ENCODE measurements at regions not wholly inside any gene's neighbourhood (a gene's known extent, or its start where the extent isn't known, plus 50 kb on each side); places are given as distances from the start of the nearest gene placed in this dataset.

- 85% methylated on average over 8 of the region's 8 CpGs for WGBS (ENCODE audit: insufficient coverage)
- Histone ChIP-seq H3K27ac (ENCODE audit: low read length) (no peak overlapping the region), H3K9me3 (no peaks in the 10 kb centered on the region), H3K36me3 (ENCODE audit: control insufficient read depth in 2 of 2, extremely low read depth in 1 of 2, insufficient read depth in 1 of 2, low read length in 1 of 2) (no peaks in the 10 kb centered on the region), H3K27me3 (replicated peaks in 1 of 2; ENCODE audit: control insufficient read depth in 2 of 2, extremely low read depth in 1 of 2, insufficient read depth in 2 of 2, low read length in 1 of 2) (peaks cover 0 to 9% of the 10 kb centered on the region in 2 experiments), H3K4me3 (ENCODE audit: control insufficient read depth in 1 of 2, extremely low read depth in 1 of 2, low read length in 1 of 2) (no peak overlapping the region), H3K4me1 (ENCODE audit: control insufficient read depth in 1 of 2, extremely low read depth in 1 of 2, insufficient read depth in 2 of 2, low read length in 2 of 2) (no peaks in the 10 kb centered on the region)
- Mint-ChIP-seq H3K9me3 (peaks cover 2 to 5% (median 4%) of the 10 kb centered on the region in 3 donors), H3K4me3 (no peak overlapping the region), H3K27me3 (peaks cover 0 to 1% of the 10 kb centered on the region in 2 donors), H3K4me1 (no peaks in the 10 kb centered on the region), H3K36me3 (no peaks in the 10 kb centered on the region), H3K27ac (no peak overlapping the region)
- ATAC-seq (replicated peaks in 1 of 4) (no peak), DNase-seq (no peak)
- CTCF ChIA-PET = no interaction called here
- POLR2A ChIA-PET = no interaction called here
Observed at GRCh38 chr5:174198541-174198940, 153.0 kb downstream of the NSG2 start.

DNA sequence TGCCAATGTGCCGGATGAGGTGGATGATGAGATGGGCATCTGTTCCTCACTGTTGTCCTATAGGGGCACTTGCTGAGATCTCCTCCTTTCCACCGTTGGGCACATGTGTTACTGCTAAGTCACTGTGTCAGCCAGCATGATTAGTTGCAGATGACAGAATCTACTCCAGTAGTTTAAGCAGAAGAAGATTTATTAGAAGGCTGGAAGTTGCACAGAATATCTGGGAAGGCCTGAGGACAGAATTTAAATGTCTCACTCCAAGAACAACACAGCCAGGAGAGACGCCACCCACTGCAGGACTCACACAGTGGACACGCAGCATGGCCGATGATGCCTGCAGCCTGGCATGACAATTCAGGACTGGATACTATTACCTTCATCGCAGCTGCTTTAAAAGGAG, 157.5 kb downstream of the NSG2 start:
- peaks cover 2 to 5% (median 4%) of the 10 kb centered on the region in 3 donors for H3K9me3 Mint-ChIP-seq
- H3K27me3 ChIP-seq (replicated peaks in 1 of 2; ENCODE audit: control insufficient read depth in 2 of 2, extremely low read depth in 1 of 2, insufficient read depth in 2 of 2, low read length in 1 of 2) = peaks cover 0 to 2% of the 10 kb centered on the region in 2 experiments
- H3K4me3 ChIP-seq (ENCODE audit: control insufficient read depth in 1 of 2, extremely low read depth in 1 of 2, low read length in 1 of 2) = no peak overlapping the region
- ChIA-PET POLR2A (no interaction called here), CTCF (no interaction called here)
- DNase-seq (no peak), ATAC-seq (replicated peaks in 1 of 4) (no peak)
- peaks cover 8 to 14% of the 10 kb centered on the region in 2 donors for H3K27me3 Mint-ChIP-seq
- no peaks in the 10 kb centered on the region for H3K36me3 Mint-ChIP-seq
- no peak overlapping the region for H3K27ac Mint-ChIP-seq
- no peaks in the 10 kb centered on the region for H3K4me1 ChIP-seq (ENCODE audit: control insufficient read depth in 1 of 2, extremely low read depth in 1 of 2, insufficient read depth in 2 of 2, low read length in 2 of 2)
- H3K9me3 ChIP-seq = no peaks in the 10 kb centered on the region
- H3K4me1 Mint-ChIP-seq = no peaks in the 10 kb centered on the region
- H3K4me3 Mint-ChIP-seq = no peak overlapping the region
- no peaks in the 10 kb centered on the region for H3K36me3 ChIP-seq (ENCODE audit: control insufficient read depth in 2 of 2, extremely low read depth in 1 of 2, insufficient read depth in 1 of 2, low read length in 1 of 2)
- WGBS (ENCODE audit: insufficient coverage) = 81% methylated on average over 5 of the region's 6 CpGs
- H3K27ac ChIP-seq (ENCODE audit: low read length) = no peak overlapping the region

- CTCF ChIA-PET = no interaction called here
- no peaks in the 10 kb centered on the region for H3K36me3 ChIP-seq (ENCODE audit: control insufficient read depth in 2 of 2, extremely low read depth in 1 of 2, insufficient read depth in 1 of 2, low read length in 1 of 2)
- POLR2A ChIA-PET = no interaction called here
- H3K4me3 ChIP-seq (ENCODE audit: control insufficient read depth in 1 of 2, extremely low read depth in 1 of 2, low read length in 1 of 2) = no peak overlapping the region
- H3K27me3 ChIP-seq (replicated peaks in 1 of 2; ENCODE audit: control insufficient read depth in 2 of 2, extremely low read depth in 1 of 2, insufficient read depth in 2 of 2, low read length in 1 of 2) = peaks cover 0 to 2% of the 10 kb centered on the region in 2 experiments
- peaks cover 8 to 14% of the 10 kb centered on the region in 2 donors for H3K27me3 Mint-ChIP-seq
- H3K9me3 ChIP-seq = no peaks in the 10 kb centered on the region
- H3K9me3 Mint-ChIP-seq = peaks cover 2 to 5% (median 4%) of the 10 kb centered on the region in 3 donors
- no peaks in the 10 kb centered on the region for H3K36me3 Mint-ChIP-seq
- no peak overlapping the region for H3K4me3 Mint-ChIP-seq
- H3K27ac ChIP-seq (ENCODE audit: low read length) = no peak overlapping the region
- no peaks in the 10 kb centered on the region for H3K4me1 ChIP-seq (ENCODE audit: control insufficient read depth in 1 of 2, extremely low read depth in 1 of 2, insufficient read depth in 2 of 2, low read length in 2 of 2)
- WGBS (ENCODE audit: insufficient coverage) = 70% methylated on average over 2 of the region's 9 CpGs
- DNase-seq (no peak), ATAC-seq (replicated peaks in 1 of 4) (no peak)
- no peaks in the 10 kb centered on the region for H3K4me1 Mint-ChIP-seq
- H3K27ac Mint-ChIP-seq = no peak overlapping the region
Observed at GRCh38 chr5:174204535-174205313, 159.2 kb downstream of the NSG2 start.

DNA sequence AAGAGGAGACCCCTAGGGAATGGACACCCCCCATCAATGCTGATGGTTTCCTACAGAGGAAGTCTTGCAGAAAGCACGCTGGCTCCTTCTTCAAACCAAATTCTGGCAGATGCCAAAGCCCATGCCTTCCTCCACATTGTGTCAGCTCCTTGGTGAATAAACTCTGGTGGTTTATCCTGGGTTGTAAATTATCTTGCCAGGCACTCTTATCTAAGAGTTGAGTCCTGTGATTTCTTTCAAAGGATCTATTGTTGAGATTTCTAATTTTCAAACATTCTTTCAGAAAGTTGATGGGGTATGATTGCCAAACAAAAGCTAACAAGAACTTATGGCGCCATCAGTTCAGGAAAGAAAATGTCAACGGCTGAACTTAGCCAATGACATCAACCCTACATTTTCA, 160.4 kb downstream of the NSG2 start:
- Mint-ChIP-seq H3K27ac (no peak overlapping the region), H3K4me1 (no peaks in the 10 kb centered on the region), H3K4me3 (no peak overlapping the region), H3K36me3 (no peaks in the 10 kb centered on the region), H3K9me3 (peaks cover 0 to 4% (median 2%) of the 10 kb centered on the region in 3 donors), H3K27me3 (peaks cover 8 to 14% of the 10 kb centered on the region in 2 donors)
- no peak for DNase-seq
- WGBS (ENCODE audit: insufficient coverage) = no CpG with 5 or more reads among the region's 3 CpGs
- POLR2A ChIA-PET = no interaction called here
- Histone ChIP-seq H3K27ac (ENCODE audit: low read length) (no peak overlapping the region), H3K9me3 (no peaks in the 10 kb centered on the region), H3K4me1 (ENCODE audit: control insufficient read depth in 1 of 2, extremely low read depth in 1 of 2, insufficient read depth in 2 of 2, low read length in 2 of 2) (no peaks in the 10 kb centered on the region), H3K27me3 (replicated peaks in 1 of 2; ENCODE audit: control insufficient read depth in 2 of 2, extremely low read depth in 1 of 2, insufficient read depth in 2 of 2, low read length in 1 of 2) (peaks cover 0 to 2% of the 10 kb centered on the region in 2 experiments), H3K4me3 (ENCODE audit: control insufficient read depth in 1 of 2, extremely low read depth in 1 of 2, low read length in 1 of 2) (no peak overlapping the region), H3K36me3 (ENCODE audit: control insufficient read depth in 2 of 2, extremely low read depth in 1 of 2, insufficient read depth in 1 of 2, low read length in 1 of 2) (no peaks in the 10 kb centered on the region)
- ATAC-seq (replicated peaks in 1 of 4) = no peak
- CTCF ChIA-PET = no interaction called here

DNA sequence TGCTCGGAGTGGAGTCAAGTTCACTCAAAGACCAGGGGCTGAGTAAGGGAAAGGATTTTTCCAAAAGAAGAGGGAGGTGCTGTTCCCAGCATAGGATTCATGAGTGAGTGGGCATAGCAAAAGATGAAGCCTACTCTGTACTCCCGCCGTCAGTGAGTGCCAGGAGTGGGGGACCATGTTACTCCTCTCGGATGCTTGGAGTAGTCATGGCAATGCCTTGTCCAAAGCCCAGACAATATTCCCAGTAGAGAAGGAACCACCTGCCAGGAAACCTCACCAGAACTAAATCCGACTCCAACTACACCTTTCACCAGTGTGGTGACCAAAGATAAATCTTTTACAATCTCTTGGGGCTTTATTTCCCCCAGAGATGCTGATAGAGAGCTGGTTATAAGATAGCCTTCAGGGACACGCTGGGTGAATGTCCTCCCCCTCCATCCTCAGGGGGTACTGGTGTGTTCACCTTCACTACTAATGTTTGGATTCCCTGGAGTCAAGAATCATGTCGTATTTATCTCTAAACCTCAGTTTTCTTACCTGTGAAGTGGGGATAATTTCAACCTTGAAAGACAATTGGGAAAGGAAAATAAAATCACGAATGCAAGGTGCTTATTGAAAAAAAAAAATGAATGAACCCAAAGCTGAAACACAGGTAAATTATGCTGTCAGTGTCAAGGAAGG, 165.2 kb downstream of the NSG2 start:
- peaks cover 0 to 5% of the 10 kb centered on the region in 2 experiments for H3K27me3 ChIP-seq (replicated peaks in 1 of 2; ENCODE audit: control insufficient read depth in 2 of 2, extremely low read depth in 1 of 2, insufficient read depth in 2 of 2, low read length in 1 of 2)
- no peaks in the 10 kb centered on the region for H3K4me1 Mint-ChIP-seq
- no peak for DNase-seq
- ChIA-PET POLR2A (no interaction called here), CTCF (no interaction called here)
- H3K9me3 Mint-ChIP-seq = no peaks in the 10 kb centered on the region
- H3K9me3 ChIP-seq = no peaks in the 10 kb centered on the region
- ATAC-seq (replicated peaks in 1 of 4) = no peak
- H3K27ac ChIP-seq (ENCODE audit: low read length) = no peak overlapping the region
- no peak overlapping the region for H3K4me3 Mint-ChIP-seq
- H3K27me3 Mint-ChIP-seq = peaks cover 7 to 12% of the 10 kb centered on the region in 2 donors
- H3K4me1 ChIP-seq (ENCODE audit: control insufficient read depth in 1 of 2, extremely low read depth in 1 of 2, insufficient read depth in 2 of 2, low read length in 2 of 2) = no peaks in the 10 kb centered on the region
- H3K36me3 Mint-ChIP-seq = no peaks in the 10 kb centered on the region
- WGBS (ENCODE audit: insufficient coverage) = 57% methylated on average over 1 of the region's 8 CpGs
- no peak overlapping the region for H3K4me3 ChIP-seq (ENCODE audit: control insufficient read depth in 1 of 2, extremely low read depth in 1 of 2, low read length in 1 of 2)
- no peak overlapping the region for H3K27ac Mint-ChIP-seq
- no peaks in the 10 kb centered on the region for H3K36me3 ChIP-seq (ENCODE audit: control insufficient read depth in 2 of 2, extremely low read depth in 1 of 2, insufficient read depth in 1 of 2, low read length in 1 of 2)

DNA sequence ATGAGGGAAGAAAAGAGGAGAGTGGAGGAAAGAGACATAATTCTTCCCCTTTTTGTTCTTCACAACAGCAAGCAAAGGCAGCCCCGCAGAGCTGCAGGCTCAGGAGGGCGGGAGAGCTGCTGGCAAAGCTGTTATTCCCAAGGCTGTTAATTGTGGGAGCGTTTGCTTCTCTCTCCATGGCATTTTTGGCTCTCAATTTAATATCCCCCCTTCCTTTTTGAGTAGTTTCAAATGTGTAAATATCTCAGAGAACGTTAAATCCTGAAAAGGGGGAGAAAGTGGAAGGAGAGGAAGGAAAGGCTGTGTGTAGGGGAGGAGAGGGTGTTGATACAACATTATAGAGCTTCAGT, 165.7 kb downstream of the NSG2 start:
- Histone ChIP-seq H3K27me3 (replicated peaks in 1 of 2; ENCODE audit: control insufficient read depth in 2 of 2, extremely low read depth in 1 of 2, insufficient read depth in 2 of 2, low read length in 1 of 2) (peaks cover 0 to 4% of the 10 kb centered on the region in 2 experiments), H3K9me3 (no peaks in the 10 kb centered on the region), H3K4me1 (ENCODE audit: control insufficient read depth in 1 of 2, extremely low read depth in 1 of 2, insufficient read depth in 2 of 2, low read length in 2 of 2) (no peaks in the 10 kb centered on the region), H3K4me3 (ENCODE audit: control insufficient read depth in 1 of 2, extremely low read depth in 1 of 2, low read length in 1 of 2) (no peak overlapping the region), H3K27ac (ENCODE audit: low read length) (no peak overlapping the region), H3K36me3 (ENCODE audit: control insufficient read depth in 2 of 2, extremely low read depth in 1 of 2, insufficient read depth in 1 of 2, low read length in 1 of 2) (no peaks in the 10 kb centered on the region)
- Mint-ChIP-seq H3K4me3 (no peak overlapping the region), H3K27me3 (peaks cover 6 to 12% of the 10 kb centered on the region in 2 donors), H3K4me1 (no peaks in the 10 kb centered on the region), H3K9me3 (no peaks in the 10 kb centered on the region), H3K36me3 (no peaks in the 10 kb centered on the region), H3K27ac (no peak overlapping the region)
- POLR2A ChIA-PET = no interaction called here
- ATAC-seq (replicated peaks in 1 of 4) = no peak
- WGBS (ENCODE audit: insufficient coverage) = 43% methylated on average over 1 of the region's 4 CpGs
- DNase-seq = no peak
- CTCF ChIA-PET = no interaction called here

Data from T-cell (primary cell).